NB4 (cell line): ENCODE measurements at regions not wholly inside any gene's neighbourhood (a gene's known extent, or its start where the extent isn't known, plus 50 kb on each side); places are given as distances from the start of the nearest gene placed in this dataset.

Experiments used
- DNase-seq: peaks from one replicate; pipeline ENCODE4 v3.0.0; 2010; ENCODE audit warnings: low read depth
- H3K4me3 ChIP-seq: one replicate; pipeline ENCODE4 v1.5.1; 2011; ENCODE audit warnings: mild to moderate bottlenecking, low read depth, low read length, moderate library complexity
- MYC ChIP-seq: IDR thresholded peaks from 2 replicates; pipeline ENCODE4 v1.6.1; 2011; ENCODE audit warnings: low read depth, low read length
- POLR2A ChIP-seq: IDR thresholded peaks from 2 replicates; pipeline ENCODE4 v1.6.1; 2011; ENCODE audit warnings: mild to moderate bottlenecking; ENCODE audit not compliant: insufficient read length; ENCODE audit errors: extremely low read depth
- TF ChIP-seq, protein P1 (sequence below): IDR thresholded peaks from one replicate; pipeline ENCODE4 v1.5.1; 2012; ENCODE audit warnings: low read depth, low read length
- TF ChIP-seq, protein P2 (sequence below): IDR thresholded peaks from 2 replicates; pipeline ENCODE4 v1.6.1; 2011; ENCODE audit warnings: low read depth, low read length

DNA sequence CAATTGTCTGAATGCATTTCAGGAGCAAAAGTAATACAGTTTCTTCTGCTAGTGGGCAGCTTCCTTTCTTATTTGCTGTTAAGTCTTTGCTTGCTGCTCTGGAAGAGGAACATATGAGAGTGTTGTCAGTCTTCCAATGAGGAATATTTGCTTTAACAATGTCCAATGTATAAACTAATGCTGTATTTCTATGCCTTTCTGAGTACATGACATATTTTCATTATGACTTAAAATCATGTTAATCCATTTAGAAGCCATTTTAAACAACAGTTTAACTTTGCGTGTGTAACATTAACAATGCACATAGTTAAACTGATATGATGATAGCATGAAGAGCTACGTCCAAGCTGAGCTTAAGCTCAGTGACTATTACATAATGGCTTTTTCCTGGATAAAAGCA lies 933.4 kb upstream of the GHITM start:
- no peak for DNase-seq
- TF ChIP-seq POLR2A (no peak), MYC (no peak)
- TF ChIP-seq, protein P1, sequence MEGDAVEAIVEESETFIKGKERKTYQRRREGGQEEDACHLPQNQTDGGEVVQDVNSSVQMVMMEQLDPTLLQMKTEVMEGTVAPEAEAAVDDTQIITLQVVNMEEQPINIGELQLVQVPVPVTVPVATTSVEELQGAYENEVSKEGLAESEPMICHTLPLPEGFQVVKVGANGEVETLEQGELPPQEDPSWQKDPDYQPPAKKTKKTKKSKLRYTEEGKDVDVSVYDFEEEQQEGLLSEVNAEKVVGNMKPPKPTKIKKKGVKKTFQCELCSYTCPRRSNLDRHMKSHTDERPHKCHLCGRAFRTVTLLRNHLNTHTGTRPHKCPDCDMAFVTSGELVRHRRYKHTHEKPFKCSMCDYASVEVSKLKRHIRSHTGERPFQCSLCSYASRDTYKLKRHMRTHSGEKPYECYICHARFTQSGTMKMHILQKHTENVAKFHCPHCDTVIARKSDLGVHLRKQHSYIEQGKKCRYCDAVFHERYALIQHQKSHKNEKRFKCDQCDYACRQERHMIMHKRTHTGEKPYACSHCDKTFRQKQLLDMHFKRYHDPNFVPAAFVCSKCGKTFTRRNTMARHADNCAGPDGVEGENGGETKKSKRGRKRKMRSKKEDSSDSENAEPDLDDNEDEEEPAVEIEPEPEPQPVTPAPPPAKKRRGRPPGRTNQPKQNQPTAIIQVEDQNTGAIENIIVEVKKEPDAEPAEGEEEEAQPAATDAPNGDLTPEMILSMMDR = no peak
- TF ChIP-seq, protein P2, sequence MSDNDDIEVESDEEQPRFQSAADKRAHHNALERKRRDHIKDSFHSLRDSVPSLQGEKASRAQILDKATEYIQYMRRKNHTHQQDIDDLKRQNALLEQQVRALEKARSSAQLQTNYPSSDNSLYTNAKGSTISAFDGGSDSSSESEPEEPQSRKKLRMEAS = no peak

DNA sequence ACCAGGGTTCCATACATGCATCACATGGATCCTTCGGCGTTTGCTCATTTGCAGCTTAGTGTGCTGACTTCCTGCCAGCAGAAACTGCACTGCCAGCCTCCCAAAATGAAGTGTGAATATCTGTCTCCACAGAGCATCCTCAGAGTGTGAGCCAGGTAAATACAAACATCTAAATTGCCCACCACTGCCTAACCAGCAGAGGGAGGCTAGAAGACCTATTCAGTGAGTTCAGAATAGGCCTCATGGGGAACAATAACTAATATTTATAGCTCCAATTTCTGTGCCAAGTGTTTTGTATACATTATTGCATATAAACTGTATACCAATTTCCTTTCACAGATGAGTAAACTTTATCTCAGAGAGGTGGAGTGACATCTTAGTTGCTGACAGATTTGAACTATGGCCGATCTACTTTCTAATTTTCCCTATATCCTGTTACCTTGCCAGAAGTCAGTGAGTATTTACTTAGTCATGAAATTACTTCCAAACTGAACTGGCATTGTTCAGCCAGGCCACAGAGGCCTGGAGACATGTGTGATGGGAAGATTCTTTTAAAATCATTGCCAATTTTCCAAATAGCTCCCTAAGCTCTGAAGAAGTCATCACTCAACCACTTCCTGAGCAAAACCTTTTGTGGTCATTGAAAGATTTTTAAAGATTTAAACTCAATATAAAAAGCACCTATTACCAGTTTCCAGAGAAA lies 926.5 kb upstream of the GHITM start:
- no peak overlapping the region for H3K4me3 ChIP-seq
- no peak for DNase-seq
- TF ChIP-seq POLR2A (no peak), MYC (no peak)
- TF ChIP-seq, protein P1 = no peak
- TF ChIP-seq, protein P2 = no peak

More for the DNA sequence above, 933.4 kb upstream of the GHITM start:
- H3K4me3 ChIP-seq = no peak overlapping the region

DNA sequence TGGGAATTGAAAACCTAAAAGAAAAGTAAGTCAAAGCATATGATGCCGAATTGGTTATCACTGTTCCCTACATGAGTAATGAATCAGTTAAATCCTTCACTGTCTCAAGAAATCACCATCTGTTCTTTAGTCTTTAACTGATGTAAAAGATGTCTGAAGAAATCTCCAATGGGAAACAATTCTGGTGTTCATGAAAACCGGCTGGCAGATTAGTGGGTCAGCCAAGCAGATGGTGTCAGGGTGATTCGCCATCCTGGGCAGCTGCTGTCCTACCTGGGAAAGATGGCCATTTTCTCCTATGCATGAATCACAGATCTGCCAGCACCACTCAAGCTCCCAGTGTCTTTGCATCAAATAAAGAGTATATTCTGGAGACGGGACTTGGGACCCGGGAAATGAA lies 925.2 kb upstream of the GHITM start:
- TF ChIP-seq MYC = no peak
- TF ChIP-seq, protein P2 = no peak
- TF ChIP-seq, protein P1 = no peak
- no peak for DNase-seq

GRCh38 chr10:83218205-83218604 lies 921.1 kb upstream of the GHITM start:
- TF ChIP-seq MYC (no peak), POLR2A (no peak)
- TF ChIP-seq, protein P2 = no peak
- TF ChIP-seq, protein P1 = no peak
- no peak for DNase-seq
- H3K4me3 ChIP-seq = no peak overlapping the region

More for the DNA sequence above, 925.2 kb upstream of the GHITM start:
- H3K4me3 ChIP-seq = no peak overlapping the region

GRCh38 chr10:83222300-83222699 lies 917.0 kb upstream of the GHITM start:
- DNase-seq = no peak
- H3K4me3 ChIP-seq = no peak overlapping the region
- TF ChIP-seq, protein P2 = no peak

DNA sequence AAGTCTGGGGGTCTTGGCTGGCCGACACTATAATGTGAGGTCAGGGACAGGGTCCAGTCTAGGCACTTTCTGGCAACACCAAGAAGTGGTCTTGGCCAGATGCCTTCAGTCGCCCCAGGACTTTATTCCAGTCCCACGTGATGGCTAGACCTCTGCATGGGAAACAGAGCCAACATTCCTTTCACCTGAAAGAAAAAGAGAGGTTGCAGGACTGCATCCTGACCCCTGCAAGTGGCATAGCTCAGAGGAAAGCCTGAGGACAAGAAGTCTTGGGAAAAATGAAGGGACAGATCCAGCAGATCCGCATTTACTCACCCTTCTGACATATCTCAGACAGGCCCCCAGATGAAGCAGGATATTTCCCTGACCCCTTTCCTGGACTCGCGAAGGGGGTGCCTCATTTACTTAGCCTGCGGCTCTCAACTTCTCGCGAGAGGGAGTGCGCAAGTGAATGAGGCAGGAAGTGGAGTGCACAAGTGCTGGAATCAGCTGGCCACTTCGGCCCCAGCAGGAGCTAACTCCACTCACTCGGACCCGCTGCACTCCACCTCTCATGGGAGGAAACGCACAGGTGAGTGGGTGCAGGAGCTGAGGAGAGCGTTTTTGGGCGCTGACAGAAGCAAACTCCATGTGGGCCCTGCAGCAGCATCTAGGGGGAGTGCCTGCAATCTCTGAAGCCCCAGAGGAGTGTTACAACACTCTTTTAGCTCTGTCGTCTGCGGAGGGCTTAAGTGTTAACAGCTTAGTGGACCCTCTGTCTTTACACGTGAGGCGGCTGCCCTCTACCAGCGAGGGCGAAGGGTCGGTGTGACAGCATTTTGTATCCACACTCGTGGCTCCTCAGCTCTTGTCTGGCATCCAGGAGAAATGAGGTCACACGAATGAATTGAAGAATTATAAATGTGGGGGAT lies 916.2 kb upstream of the GHITM start:
- H3K4me3 ChIP-seq = no peak overlapping the region
- TF ChIP-seq POLR2A = no peak
- TF ChIP-seq MYC = no peak
- TF ChIP-seq, protein P1 = no peak
- TF ChIP-seq, protein P2 = no peak
- DNase-seq = no peak
